IMR-90 (cell line): ENCODE measurements at regions not wholly inside any gene's neighbourhood (a gene's known extent, or its start where the extent isn't known, plus 50 kb on each side); places are given as distances from the start of the nearest gene placed in this dataset.

ENCODE experiments used
- ATAC-seq: fragments of 200-7000 bp; cut with Tn5 transposase; 2 replicates; pipeline ENCODE4 v1.9.1; 2020; ENCODE audit warnings: low read depth, mild to moderate bottlenecking, moderate library complexity
- BruUV-seq: library from RNA; stranded (reverse); fragments of 400-500 nt; replicated peaks from 2 replicates; lab custom pipeline; 2021; lab: Mats Ljungman, UMichigan
- CTCF ChIA-PET: fragments of 300-600 bp; formaldehyde crosslinking; extraction: SDS; loops from one replicate; lab custom pipeline; 2021; ENCODE audit warnings: antibody characterized with exemption; lab: Yijun Ruan, JAX
- POLR2A ChIA-PET: fragments of 300-600 bp; sonication (Branson Sonifier 250); formaldehyde crosslinking; loops from one replicate; lab custom pipeline; 2022; ENCODE audit warnings: antibody characterized with exemption; ENCODE audit not compliant: unreplicated experiment; lab: Charles Lee
- DNase-seq: peaks from one replicate; pipeline ENCODE4 v3.0.0; 2013
- H2AFZ ChIP-seq: replicated peaks from 2 replicates; pipeline ENCODE3; 2013; ENCODE audit warnings: low read length, mild to moderate bottlenecking; ENCODE audit not compliant: poor library complexity
- H2AK5ac ChIP-seq: 2 replicates; pipeline ENCODE4 v1.6.1; 2013; ENCODE audit warnings: low read depth, low read length, inconsistent platforms
- H2AK9ac ChIP-seq: replicated peaks from 2 replicates; pipeline ENCODE3; 2013; ENCODE audit warnings: mild to moderate bottlenecking, low read depth, low read length, moderate library complexity; ENCODE audit not compliant: poor library complexity
- H2BK120ac ChIP-seq: 2 replicates; pipeline ENCODE4 v1.6.1; 2013; ENCODE audit warnings: low read depth, low read length, inconsistent platforms
- H2BK15ac ChIP-seq: 3 replicates; pipeline ENCODE4 v1.6.1; 2013; ENCODE audit warnings: low read depth, low read length, inconsistent platforms
- H2BK20ac ChIP-seq: 2 replicates; pipeline ENCODE4 v1.6.1; 2013; ENCODE audit warnings: low read depth, mild to moderate bottlenecking, inconsistent platforms, low read length, moderate library complexity
- H2BK5ac ChIP-seq: 2 replicates; pipeline ENCODE4 v1.6.1; 2013; ENCODE audit warnings: mild to moderate bottlenecking, low read depth, low read length, inconsistent platforms; ENCODE audit not compliant: poor library complexity, severe bottlenecking
- H3K14ac ChIP-seq: replicated peaks from 2 replicates; pipeline ENCODE4 v1.6.1; 2013; ENCODE audit warnings: low read depth, low read length, inconsistent platforms
- H3K18ac ChIP-seq: 2 replicates; pipeline ENCODE4 v1.6.1; 2013; ENCODE audit warnings: low read depth, low read length, control low read depth
- H3K23ac ChIP-seq: 2 replicates; pipeline ENCODE4 v1.6.1; 2013; ENCODE audit warnings: low read depth, low read length, inconsistent platforms
- H3K27ac ChIP-seq: 2 replicates; pipeline ENCODE4 v1.5.1; 2013; ENCODE audit warnings: mild to moderate bottlenecking, control low read depth, low read length; ENCODE audit not compliant: insufficient read depth
- H3K27me3 ChIP-seq: 2 replicates; pipeline ENCODE4 v1.6.1; 2013; ENCODE audit warnings: low read length; ENCODE audit not compliant: control insufficient read depth, insufficient read depth
- H3K36me3 ChIP-seq: 2 replicates; pipeline ENCODE4 v1.6.1; 2013; ENCODE audit warnings: low read length, mixed read lengths; ENCODE audit not compliant: control insufficient read depth, insufficient read depth
- H3K4ac ChIP-seq: 2 replicates; pipeline ENCODE4 v1.6.1; 2013; ENCODE audit warnings: low read depth, low read length, inconsistent platforms
- H3K4me1 ChIP-seq: 2 replicates; pipeline ENCODE4 v1.6.1; 2013; ENCODE audit warnings: low read length, mixed read lengths; ENCODE audit not compliant: control insufficient read depth, insufficient read depth
- H3K4me2 ChIP-seq: 2 replicates; pipeline ENCODE4 v1.6.1; 2013; ENCODE audit warnings: low read depth, mild to moderate bottlenecking, control low read depth, low read length, moderate library complexity
- H3K4me3 ChIP-seq: 2 replicates; pipeline ENCODE4 v1.5.1; 2013; ENCODE audit warnings: low read depth, mild to moderate bottlenecking, control low read depth, low read length, moderate library complexity; ENCODE audit not compliant: insufficient read depth
- H3K56ac ChIP-seq: 2 replicates; pipeline ENCODE4 v1.6.1; 2013; ENCODE audit warnings: low read length, inconsistent platforms; ENCODE audit not compliant: insufficient read depth; ENCODE audit errors: extremely low read depth
- H3K79me1 ChIP-seq, 2 experiments: 2 replicates each; pipeline ENCODE4 v1.6.1; 2013; ENCODE audit warnings: low read length in 2 of 2, inconsistent platforms in 1 of 2, low read depth in 1 of 2
- H3K9ac ChIP-seq: 2 replicates; pipeline ENCODE4 v1.6.1; 2013; ENCODE audit warnings: low read depth, low read length, control low read depth
- H3K9me1 ChIP-seq: 2 replicates; pipeline ENCODE4 v1.6.1; 2013; ENCODE audit warnings: low read length, inconsistent platforms; ENCODE audit not compliant: insufficient read depth
- H3K9me3 ChIP-seq: 2 replicates; pipeline ENCODE4 v1.6.1; 2013; ENCODE audit warnings: low read length; ENCODE audit not compliant: control insufficient read depth, insufficient read depth
- H4K20me1 ChIP-seq: 2 replicates; pipeline ENCODE4 v1.6.1; 2013; ENCODE audit warnings: low read length, inconsistent platforms; ENCODE audit not compliant: insufficient read depth
- H4K5ac ChIP-seq: 2 replicates; pipeline ENCODE4 v1.6.1; 2013; ENCODE audit warnings: mild to moderate bottlenecking, low read depth, low read length, control low read depth
- H4K8ac ChIP-seq, 2 experiments: 2 replicates each; pipeline ENCODE4 v1.6.1; 2013; ENCODE audit warnings: low read depth in 2 of 2, low read length in 2 of 2, control low read depth in 1 of 2, inconsistent platforms in 1 of 2
- H4K91ac ChIP-seq: 2 replicates; pipeline ENCODE4 v1.6.1; 2013; ENCODE audit warnings: low read depth, low read length, inconsistent platforms; ENCODE audit not compliant: insufficient read depth
- MAFK ChIP-seq: IDR thresholded peaks from 2 replicates; pipeline ENCODE4 v1.6.1; 2012; ENCODE audit warnings: low read depth, low read length, improper control_type of control experiment
- WGBS, 2 experiments: methylation state at CpG; one replicate each; pipeline versions ENCODE4 v1.1.5 to v1.1.7; 2013; ENCODE audit warnings: missing lambda C conversion rate in 2 of 2; ENCODE audit not compliant: insufficient read length in 1 of 2; ENCODE audit errors: extremely low coverage in 2 of 2; 5-methylcytosine and 5-hydroxymethylcytosine counted together
- dilution Hi-C: fragments of 300-500 bp; cut with HindIII; formaldehyde crosslinking; loops from one replicate; pipeline ENCODE4 v1.14.3; 2018; ENCODE audit warnings: low sequenced_read_pairs; ENCODE audit not compliant: unreplicated experiment
- in situ Hi-C: fragments of 300-500 bp; cut with MboI; formaldehyde crosslinking; loops from 3 replicates; pipeline ENCODE4 v1.14.3; 2019; ENCODE audit warnings: low sequenced_read_pairs, inconsistent platforms, mixed read lengths
- intact Hi-C: fragments of 100-400 bp; cut with micrococcal nuclease; formaldehyde crosslinking; loops from 2 replicates; pipeline ENCODE4 v1.10.0; 2022
- TF ChIP-seq, protein P1 (sequence below): conservative IDR thresholded peaks from 2 replicates; pipeline ENCODE4 v1.5.1; 2012; ENCODE audit warnings: mild to moderate bottlenecking, low read depth, low read length, improper control_type of control experiment

DNA sequence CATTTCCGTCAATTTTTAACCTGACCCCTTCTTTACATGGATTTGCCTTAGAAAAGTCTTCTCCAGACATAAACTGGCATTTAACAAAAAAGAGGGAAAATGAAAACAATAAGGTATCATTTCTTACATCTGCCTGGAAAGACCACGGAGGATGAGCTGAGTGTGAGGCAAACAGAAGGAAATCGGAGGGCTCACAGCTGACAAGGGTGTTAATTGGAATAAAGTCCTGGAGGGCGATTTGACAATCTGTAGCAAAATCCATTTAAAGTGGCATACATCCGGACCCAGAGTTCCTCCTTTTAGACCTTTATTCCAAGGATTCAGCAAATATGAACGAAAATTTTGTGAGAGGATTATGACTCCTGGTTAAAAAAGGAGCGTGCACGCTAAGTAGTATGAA lies 179.7 kb upstream of the COPS8 start:
- peaks cover 21% of the 10 kb centered on the region for H3K27me3 ChIP-seq
- H2AK9ac ChIP-seq = no peak overlapping the region
- no peak overlapping the region for H4K91ac ChIP-seq
- no peaks in the 10 kb centered on the region for H3K9me3 ChIP-seq
- H3K79me1 ChIP-seq = no peaks in the 10 kb centered on the region
- H3K9ac ChIP-seq = no peak overlapping the region
- H4K8ac ChIP-seq = no peak overlapping the region
- H3K14ac ChIP-seq = no peak overlapping the region
- no peak overlapping the region for H4K5ac ChIP-seq
- H3K18ac ChIP-seq = no peak overlapping the region
- ATAC-seq = no peak
- no peak overlapping the region for H3K4me3 ChIP-seq
- ChIA-PET POLR2A (no interaction called here), CTCF (no interaction called here)
- TF ChIP-seq MAFK = no peak
- TF ChIP-seq, protein P1, sequence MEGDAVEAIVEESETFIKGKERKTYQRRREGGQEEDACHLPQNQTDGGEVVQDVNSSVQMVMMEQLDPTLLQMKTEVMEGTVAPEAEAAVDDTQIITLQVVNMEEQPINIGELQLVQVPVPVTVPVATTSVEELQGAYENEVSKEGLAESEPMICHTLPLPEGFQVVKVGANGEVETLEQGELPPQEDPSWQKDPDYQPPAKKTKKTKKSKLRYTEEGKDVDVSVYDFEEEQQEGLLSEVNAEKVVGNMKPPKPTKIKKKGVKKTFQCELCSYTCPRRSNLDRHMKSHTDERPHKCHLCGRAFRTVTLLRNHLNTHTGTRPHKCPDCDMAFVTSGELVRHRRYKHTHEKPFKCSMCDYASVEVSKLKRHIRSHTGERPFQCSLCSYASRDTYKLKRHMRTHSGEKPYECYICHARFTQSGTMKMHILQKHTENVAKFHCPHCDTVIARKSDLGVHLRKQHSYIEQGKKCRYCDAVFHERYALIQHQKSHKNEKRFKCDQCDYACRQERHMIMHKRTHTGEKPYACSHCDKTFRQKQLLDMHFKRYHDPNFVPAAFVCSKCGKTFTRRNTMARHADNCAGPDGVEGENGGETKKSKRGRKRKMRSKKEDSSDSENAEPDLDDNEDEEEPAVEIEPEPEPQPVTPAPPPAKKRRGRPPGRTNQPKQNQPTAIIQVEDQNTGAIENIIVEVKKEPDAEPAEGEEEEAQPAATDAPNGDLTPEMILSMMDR = no peak
- in situ Hi-C loops (no loop called here), intact Hi-C loops (no loop called here), dilution Hi-C loops (no loop called here)
- no peak overlapping the region for H2AK5ac ChIP-seq
- no peak overlapping the region for H2BK15ac ChIP-seq
- H3K27ac ChIP-seq = no peak overlapping the region
- H3K56ac ChIP-seq = no peak overlapping the region
- H3K4me1 ChIP-seq = no peaks in the 10 kb centered on the region
- no TSS peak for BruUV-seq
- H3K9me1 ChIP-seq = no peaks in the 10 kb centered on the region
- H2BK120ac ChIP-seq = no peak overlapping the region
- 90% methylated on average over 2 of the region's 8 CpGs; no CpG with 5 or more reads in 1 of the 2 experiments for WGBS, 2 experiments
- H2BK20ac ChIP-seq = no peak overlapping the region
- no peaks in the 10 kb centered on the region for H3K36me3 ChIP-seq
- H4K20me1 ChIP-seq = no peaks in the 10 kb centered on the region
- no peak overlapping the region for H2BK5ac ChIP-seq
- no peak overlapping the region for H3K4ac ChIP-seq
- no peak overlapping the region for H3K23ac ChIP-seq
- H2AFZ ChIP-seq = no peak overlapping the region
- no peak for DNase-seq
- no peak overlapping the region for H3K4me2 ChIP-seq
